ENCODE measurements at regions not wholly inside any gene's neighbourhood (a gene's known extent, or its start where the extent isn't known, plus 50 kb on each side); places are given as distances from the start of the nearest gene placed in this dataset.

DNA sequence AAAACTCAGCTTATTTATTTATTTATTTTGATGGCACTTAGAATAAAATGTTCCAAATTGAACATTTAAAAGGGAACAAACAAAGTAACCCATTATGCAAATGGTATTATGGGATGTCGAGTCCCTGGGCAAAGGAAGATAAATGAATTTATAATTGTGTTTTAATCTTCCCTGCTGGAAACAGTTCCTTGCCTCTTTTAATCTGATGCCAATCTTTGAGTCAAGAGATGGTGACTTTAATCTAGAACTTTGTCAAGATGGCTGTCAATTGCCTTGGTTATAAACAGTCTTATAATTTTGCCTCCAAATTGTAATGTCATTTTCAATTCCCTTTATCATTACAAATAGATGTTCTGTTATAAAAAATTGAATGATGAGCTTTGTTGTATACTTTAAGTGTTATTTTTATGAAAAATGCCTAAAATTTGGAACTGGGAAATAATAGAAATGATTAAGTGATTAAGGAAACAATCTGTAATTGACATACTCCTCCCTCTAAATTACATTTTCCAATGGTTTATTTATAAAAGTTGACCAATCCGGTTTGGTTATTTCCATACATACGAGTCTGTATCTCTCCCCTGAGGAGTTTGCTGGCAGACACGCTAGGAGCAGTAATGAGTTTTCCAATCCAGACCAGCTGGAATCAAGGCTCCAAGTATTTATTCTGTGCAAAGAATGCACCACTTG lies 134.9 kb upstream of the FRMD6 start:
- ChIA-PET CTCF (interaction anchor here (0.8 to 1.3 kb wide), 4 partner anchors 11 to 36 kb away, joined by 3 read pairs; no protein-coding TSS in a partner anchor), POLR2A (no interaction called here)
- TF ChIP-seq, protein P1, sequence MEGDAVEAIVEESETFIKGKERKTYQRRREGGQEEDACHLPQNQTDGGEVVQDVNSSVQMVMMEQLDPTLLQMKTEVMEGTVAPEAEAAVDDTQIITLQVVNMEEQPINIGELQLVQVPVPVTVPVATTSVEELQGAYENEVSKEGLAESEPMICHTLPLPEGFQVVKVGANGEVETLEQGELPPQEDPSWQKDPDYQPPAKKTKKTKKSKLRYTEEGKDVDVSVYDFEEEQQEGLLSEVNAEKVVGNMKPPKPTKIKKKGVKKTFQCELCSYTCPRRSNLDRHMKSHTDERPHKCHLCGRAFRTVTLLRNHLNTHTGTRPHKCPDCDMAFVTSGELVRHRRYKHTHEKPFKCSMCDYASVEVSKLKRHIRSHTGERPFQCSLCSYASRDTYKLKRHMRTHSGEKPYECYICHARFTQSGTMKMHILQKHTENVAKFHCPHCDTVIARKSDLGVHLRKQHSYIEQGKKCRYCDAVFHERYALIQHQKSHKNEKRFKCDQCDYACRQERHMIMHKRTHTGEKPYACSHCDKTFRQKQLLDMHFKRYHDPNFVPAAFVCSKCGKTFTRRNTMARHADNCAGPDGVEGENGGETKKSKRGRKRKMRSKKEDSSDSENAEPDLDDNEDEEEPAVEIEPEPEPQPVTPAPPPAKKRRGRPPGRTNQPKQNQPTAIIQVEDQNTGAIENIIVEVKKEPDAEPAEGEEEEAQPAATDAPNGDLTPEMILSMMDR (IDR thresholded peaks at IDR 0.05; ENCODE audit: control extremely low read depth, extremely low read depth, low read depth, missing control alignments), result no peak
- no peak for DNase-seq (ENCODE audit: extremely low spot score)

DNA sequence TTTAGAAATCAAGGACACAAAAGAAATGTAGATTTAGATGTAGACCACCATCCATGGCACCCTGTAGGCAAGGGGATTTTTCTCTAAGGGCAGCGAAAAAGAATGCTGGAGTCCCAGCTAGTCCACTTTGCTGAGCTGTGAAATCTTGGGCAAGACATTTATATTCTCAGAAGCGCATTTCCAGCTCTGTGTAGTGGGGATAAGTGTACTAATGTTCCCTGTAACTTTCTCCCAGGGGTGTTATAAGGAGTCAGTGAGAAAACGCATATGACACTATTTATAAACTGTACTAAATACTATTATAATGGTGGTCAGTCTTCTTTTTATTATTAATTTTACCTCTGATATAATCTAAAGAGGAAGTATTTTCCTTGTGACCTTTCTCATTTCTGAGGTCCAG lies 133.4 kb upstream of the FRMD6 start:
- CTCF ChIA-PET, result no interaction called here
- POLR2A ChIA-PET, result no interaction called here
- TF ChIP-seq, protein P1 (IDR thresholded peaks at IDR 0.05; ENCODE audit: control extremely low read depth, extremely low read depth, low read depth, missing control alignments), result no peak
- no peak for DNase-seq (ENCODE audit: extremely low spot score)

DNA sequence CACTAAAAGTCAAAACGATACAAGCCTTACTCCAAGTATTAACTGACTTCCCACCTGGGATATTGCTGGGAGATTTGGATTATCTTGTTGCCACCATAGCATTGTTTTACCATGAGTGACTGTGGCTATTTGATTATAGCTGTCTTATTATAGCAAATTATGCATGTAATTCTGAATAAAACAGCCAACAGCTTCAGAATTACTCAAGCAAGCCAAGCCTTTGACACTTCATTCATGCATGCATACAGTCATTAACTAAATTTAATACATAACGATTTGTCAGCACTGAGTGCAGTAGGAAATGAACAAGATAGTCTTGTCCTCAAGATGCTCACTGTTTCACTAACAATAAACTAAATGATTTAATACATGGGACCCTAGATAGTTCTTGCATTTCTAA lies 133.0 kb upstream of the FRMD6 start:
- DNase-seq (ENCODE audit: extremely low spot score), result no peak
- TF ChIP-seq, protein P1 (IDR thresholded peaks at IDR 0.05; ENCODE audit: control extremely low read depth, extremely low read depth, low read depth, missing control alignments), result no peak
- ChIA-PET POLR2A (no interaction called here), CTCF (no interaction called here)

DNA sequence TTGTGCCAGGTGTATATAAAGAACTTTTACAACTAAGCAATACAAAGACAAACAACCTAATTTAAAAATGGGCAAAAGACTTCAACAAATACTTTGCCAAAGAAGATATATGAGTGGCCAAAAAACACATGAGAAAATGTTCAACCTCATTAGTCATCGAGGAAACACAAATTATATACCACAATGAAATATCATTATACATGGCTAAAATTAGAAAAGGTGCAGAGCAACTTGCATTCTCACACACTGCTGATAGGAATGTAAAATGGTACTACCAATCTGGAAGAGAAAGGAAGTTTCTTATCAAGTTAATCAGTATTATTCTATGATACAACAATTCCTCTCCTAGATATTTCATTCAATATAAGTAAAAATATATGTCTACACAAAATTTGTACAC lies 131.6 kb upstream of the FRMD6 start:
- CTCF ChIA-PET, result interaction anchor here (2.8 kb wide), 1 partner anchor 13 kb away, joined by 9 read pairs; no protein-coding TSS in a partner anchor
- TF ChIP-seq, protein P1 (IDR thresholded peaks at IDR 0.05; ENCODE audit: control extremely low read depth, extremely low read depth, low read depth, missing control alignments), result no peak
- POLR2A ChIA-PET, result no interaction called here
- no peak for DNase-seq (ENCODE audit: extremely low spot score)

DNA sequence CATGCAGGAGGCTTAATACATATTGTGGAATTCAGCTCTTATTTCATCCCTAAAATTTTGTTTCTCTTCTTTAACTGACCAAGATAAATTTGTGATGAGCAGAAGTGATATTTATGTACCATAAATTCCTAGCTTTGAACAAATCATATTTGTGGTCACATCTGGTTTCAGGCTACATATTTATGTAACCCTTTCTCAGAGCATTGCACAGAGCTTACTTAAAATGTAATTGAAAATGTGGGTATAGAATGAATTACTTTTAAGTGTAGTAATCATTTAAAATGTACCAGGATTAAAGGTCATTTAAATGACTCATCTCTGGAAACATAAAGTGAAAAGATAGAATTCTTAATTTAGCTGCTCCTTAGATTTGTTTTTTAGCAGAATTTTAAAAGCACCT lies 129.9 kb upstream of the FRMD6 start:
- CTCF ChIA-PET, result interaction anchor here (1.0 to 2.8 kb wide), 7 partner anchors 9 to 42 kb away, joined by 3 to 9 read pairs (median 3); no protein-coding TSS in a partner anchor
- TF ChIP-seq, protein P1 (IDR thresholded peaks at IDR 0.05; ENCODE audit: control extremely low read depth, extremely low read depth, low read depth, missing control alignments), result no peak
- no peak for DNase-seq (ENCODE audit: extremely low spot score)
- POLR2A ChIA-PET, result no interaction called here

DNA sequence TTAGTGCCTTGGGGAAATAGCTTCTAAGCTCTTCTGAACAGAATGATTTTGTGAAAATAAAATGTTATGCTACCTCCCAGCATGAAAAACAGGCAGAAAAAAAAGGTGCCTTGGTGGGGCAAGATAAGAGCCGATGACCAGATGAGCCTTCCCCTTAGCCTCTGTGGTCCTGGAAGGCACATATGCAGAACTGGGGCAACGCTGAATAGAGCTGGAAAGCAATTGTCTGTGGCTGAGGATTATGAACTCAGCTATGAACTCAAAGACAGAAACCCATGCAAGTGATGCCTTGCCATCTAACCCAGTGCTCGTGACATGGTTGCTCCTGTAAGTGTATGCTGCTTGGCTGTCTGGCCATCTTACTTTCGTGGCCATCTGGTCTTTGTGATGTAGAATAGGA lies 128.5 kb upstream of the FRMD6 start:
- DNase-seq (ENCODE audit: extremely low spot score), result no peak
- TF ChIP-seq, protein P1 (IDR thresholded peaks at IDR 0.05; ENCODE audit: control extremely low read depth, extremely low read depth, low read depth, missing control alignments), result no peak
- POLR2A ChIA-PET, result no interaction called here
- CTCF ChIA-PET, result interaction anchor here (1.1 kb wide), 2 partner anchors 10 to 13 kb away, joined by 3 read pairs; no protein-coding TSS in a partner anchor
